Spinal cord (tissue), 9 donors: ENCODE measurements at regions not wholly inside any gene's neighbourhood (a gene's known extent, or its start where the extent isn't known, plus 50 kb on each side); places are given as distances from the start of the nearest gene placed in this dataset.
"Not testable (repeated sequence)": the region's sequence is repeated elsewhere in the genome, so short reads cannot be mapped to it uniquely, and the experiment has no call there.

Experiments used
- DNase-seq, 6 donors: peaks; one replicate each; pipeline versions ENCODE4 v3.0.0 to v3.0.0-alpha.2; 2013 to 2015; ENCODE audit warnings: low spot score in 6 of 6, low read depth in 4 of 6
- H3K27ac ChIP-seq: one replicate; pipeline ENCODE4 v1.5.1; 2013; ENCODE audit warnings: low read depth, low read length, control low read depth
- H3K27me3 ChIP-seq: one replicate; pipeline ENCODE4 v1.6.1; 2013; ENCODE audit warnings: low read length; ENCODE audit not compliant: control insufficient read depth, insufficient read depth
- H3K36me3 ChIP-seq: one replicate; pipeline ENCODE4 v1.6.1; 2013; ENCODE audit warnings: low read length; ENCODE audit not compliant: control insufficient read depth, insufficient read depth
- H3K4me1 ChIP-seq: one replicate; pipeline ENCODE4 v1.6.1; 2013; ENCODE audit warnings: low read length; ENCODE audit not compliant: control insufficient read depth, insufficient read depth
- H3K4me3 ChIP-seq: one replicate; pipeline ENCODE4 v1.5.1; 2013; ENCODE audit warnings: low read depth, low read length, control low read depth
- H3K9me3 ChIP-seq: one replicate; pipeline ENCODE4 v1.6.1; 2013; ENCODE audit warnings: low read length; ENCODE audit not compliant: control insufficient read depth, insufficient read depth
- WGBS: methylation state at CpG from one replicate; pipeline ENCODE4 v1.1.5; 2013; ENCODE audit warnings: missing lambda C conversion rate; ENCODE audit not compliant: insufficient coverage; 5-methylcytosine and 5-hydroxymethylcytosine counted together
- donor health status: healthy.

DNA sequence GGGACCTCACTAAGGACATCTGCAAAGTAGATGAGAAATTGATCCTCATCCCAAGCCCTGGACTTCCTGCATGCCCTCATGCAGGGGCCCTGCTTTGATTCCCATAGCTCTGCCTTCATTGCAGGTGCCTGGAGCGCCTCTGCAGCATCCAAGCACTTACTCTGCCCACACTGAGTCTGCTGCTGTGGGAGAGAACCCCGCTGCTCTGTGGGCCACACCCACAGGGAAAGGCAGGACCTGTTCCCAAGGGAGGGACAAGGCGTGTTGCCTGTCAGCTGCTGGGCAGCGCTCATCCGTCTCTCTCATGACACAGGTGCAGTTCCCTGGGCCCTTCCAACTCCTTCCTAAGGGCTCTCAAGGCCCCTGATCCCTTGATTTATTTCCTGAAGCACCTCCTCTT is 266.8 kb upstream of the SMIM21 start:
- H3K27ac ChIP-seq, result no peak overlapping the region
- no peak overlapping the region for H3K4me3 ChIP-seq
- no peaks in the 10 kb centered on the region for H3K27me3 ChIP-seq
- H3K4me1 ChIP-seq, result no peaks in the 10 kb centered on the region
- H3K9me3 ChIP-seq, result no peaks in the 10 kb centered on the region
- 82% methylated on average over 5 of the region's 5 CpGs for WGBS
- H3K36me3 ChIP-seq, result no peaks in the 10 kb centered on the region
- no peak for DNase-seq

DNA sequence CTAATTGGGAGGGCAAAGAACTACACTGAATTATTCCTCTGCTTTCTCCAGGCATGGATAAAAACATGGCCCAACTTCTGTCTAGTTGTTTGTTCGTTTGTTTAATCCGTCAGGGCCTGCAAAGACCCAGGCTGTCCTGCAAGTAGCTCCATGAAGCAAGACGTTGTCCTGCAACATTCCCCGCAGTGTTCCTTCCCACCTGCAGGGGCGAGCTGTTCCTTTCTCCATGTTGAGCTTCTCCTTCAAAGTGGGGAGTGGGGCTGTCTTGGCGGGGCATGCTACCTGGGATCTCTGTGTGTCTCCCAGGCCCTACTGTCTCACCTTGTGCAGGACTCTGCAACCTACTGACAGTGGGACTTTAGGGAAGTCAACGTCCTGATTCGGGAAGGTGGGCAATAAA is 264.0 kb upstream of the SMIM21 start:
- Histone ChIP-seq H3K4me3 (no peak overlapping the region), H3K36me3 (no peaks in the 10 kb centered on the region), H3K9me3 (no peaks in the 10 kb centered on the region), H3K27ac (no peak overlapping the region), H3K27me3 (no peaks in the 10 kb centered on the region), H3K4me1 (no peaks in the 10 kb centered on the region)
- 92% methylated on average over 8 of the region's 8 CpGs for WGBS
- no peak for DNase-seq

DNA sequence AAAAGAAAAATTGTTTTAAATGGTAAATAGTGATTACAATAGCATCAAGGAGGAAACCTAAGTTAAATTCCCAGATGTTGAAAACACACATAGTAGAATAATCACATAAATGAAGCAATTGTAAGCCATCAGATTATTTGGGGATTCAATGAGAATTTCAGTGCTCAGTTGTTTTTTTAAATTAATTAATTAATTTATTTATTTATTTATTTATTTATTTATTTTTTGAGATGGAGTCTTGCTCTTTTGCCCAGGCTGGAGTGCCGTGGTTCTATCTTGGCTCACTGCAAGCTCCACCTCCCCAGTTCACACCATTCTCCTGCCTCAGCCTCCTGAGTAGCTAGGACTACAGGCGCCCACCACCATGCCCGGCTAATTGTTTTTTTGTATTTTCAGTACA is 262.8 kb upstream of the SMIM21 start:
- not testable (repeated sequence) for H3K4me3 ChIP-seq, H3K4me1 ChIP-seq, H3K27ac ChIP-seq, DNase-seq, H3K9me3 ChIP-seq, H3K36me3 ChIP-seq, H3K27me3 ChIP-seq
- WGBS, result 80% methylated on average over 2 of the region's 3 CpGs

DNA sequence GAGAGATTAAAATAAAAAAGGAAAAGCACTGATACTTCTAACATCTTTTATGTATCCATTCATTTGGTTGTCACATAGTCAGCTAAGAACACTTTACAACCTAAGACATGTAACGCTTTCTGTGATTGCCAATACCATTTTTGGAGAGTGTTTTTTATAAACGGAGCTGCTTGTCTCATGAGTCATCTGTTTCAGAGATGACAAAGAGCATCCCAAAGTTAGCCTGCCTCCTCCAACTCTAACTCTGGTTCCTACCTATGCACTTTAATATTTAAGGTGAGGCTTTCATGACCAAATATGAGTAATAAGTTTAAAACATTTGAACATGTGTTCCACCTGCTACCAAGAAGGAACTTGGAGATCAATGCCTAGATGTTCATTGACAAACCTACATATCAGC is 260.1 kb upstream of the SMIM21 start:
- 80% methylated on average over 1 of the region's 2 CpGs for WGBS
- no peaks in the 10 kb centered on the region for H3K27me3 ChIP-seq

DNA sequence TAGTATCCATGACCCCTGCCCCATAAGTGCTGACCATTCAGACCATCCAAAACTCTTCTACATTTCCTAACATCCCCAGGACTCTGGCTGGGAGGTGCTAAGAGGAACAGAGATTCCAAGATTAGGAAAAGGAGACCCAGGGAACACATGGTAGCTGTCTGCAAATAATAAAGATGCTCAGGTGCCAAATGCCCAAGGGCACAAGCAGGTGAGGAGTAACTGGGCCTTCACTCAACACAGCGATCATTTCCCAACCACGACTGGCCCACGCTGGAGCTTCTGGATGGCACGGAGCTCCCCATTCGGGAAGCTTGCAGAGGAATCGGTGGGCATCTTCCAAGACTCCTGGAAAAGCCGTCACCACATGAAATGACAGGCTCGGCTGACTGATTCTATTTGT is 255.9 kb upstream of the SMIM21 start:
- H3K9me3 ChIP-seq, result no peaks in the 10 kb centered on the region
- H3K27ac ChIP-seq, result no peak overlapping the region
- H3K36me3 ChIP-seq, result no peaks in the 10 kb centered on the region
- H3K4me1 ChIP-seq, result no peaks in the 10 kb centered on the region
- H3K4me3 ChIP-seq, result no peak overlapping the region
- no peak for DNase-seq
- H3K27me3 ChIP-seq, result no peaks in the 10 kb centered on the region
- WGBS, result 97% methylated on average over 6 of the region's 8 CpGs

More for the DNA sequence above, 260.1 kb upstream of the SMIM21 start:
- Histone ChIP-seq H3K27ac (no peak overlapping the region), H3K9me3 (no peaks in the 10 kb centered on the region), H3K4me1 (no peaks in the 10 kb centered on the region), H3K4me3 (no peak overlapping the region), H3K36me3 (no peaks in the 10 kb centered on the region)
- DNase-seq, result no peak

DNA sequence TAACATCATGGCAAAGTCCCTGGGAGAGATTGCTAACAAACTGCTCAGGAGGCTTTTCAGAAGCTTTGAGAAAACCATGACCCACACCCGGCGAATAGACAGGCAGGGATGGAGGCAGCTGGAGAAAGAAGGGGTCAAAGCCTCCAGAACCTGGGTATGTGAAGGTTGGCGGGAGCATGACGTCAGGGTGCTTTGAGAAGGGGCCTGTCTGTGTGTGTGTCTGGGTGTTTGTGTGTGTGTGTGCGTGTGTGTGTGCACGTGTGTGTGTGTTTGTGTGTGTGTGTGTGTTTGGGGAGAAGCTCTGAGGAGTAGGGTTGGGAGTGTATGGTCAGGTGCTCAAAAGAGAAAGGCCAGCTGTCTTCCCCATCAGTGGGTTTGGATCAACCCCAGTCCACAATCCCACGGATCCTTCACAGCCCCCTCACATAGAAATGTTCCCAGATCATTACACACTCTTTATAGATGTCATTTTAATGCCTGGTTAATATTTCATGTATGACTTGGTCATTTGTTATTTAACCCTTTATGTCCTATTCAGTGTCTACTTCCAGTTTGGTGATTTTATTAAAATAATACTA is 254.1 kb upstream of the SMIM21 start:
- Histone ChIP-seq H3K4me3 (no peak overlapping the region), H3K4me1 (no peaks in the 10 kb centered on the region)
- 95% methylated on average over 5 of the region's 7 CpGs for WGBS

DNA sequence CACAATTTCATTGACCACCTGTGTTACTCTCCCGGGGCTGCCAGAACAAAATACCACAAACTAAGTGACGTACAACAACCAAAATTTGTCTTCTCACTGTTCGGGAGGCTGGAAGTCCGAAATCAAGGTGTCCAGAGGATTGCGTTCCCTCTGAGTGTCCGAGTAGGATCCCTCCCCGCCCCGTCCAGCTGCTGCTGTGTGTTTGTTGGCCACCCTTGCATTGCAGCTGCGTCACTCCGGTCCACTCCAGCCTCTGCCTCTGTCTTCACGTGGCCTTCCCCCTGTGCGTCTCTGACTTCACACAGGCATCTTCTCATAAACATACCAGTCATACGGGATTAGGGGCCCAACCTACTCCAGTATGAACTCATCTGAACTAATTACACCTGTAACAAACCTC is 251.8 kb upstream of the SMIM21 start:
- DNase-seq, result peak in 1 of 6 donors; percentile 44
- Histone ChIP-seq H3K4me1 (no peaks in the 10 kb centered on the region), H3K27me3 (no peaks in the 10 kb centered on the region), H3K9me3 (peaks cover 3% of the 10 kb centered on the region), H3K36me3 (no peaks in the 10 kb centered on the region), H3K4me3 (no peak overlapping the region), H3K27ac (no peak overlapping the region)
- WGBS, result 85% methylated on average over 12 of the region's 13 CpGs

More for the DNA sequence above, 254.1 kb upstream of the SMIM21 start:
- Histone ChIP-seq H3K27me3 (no peaks in the 10 kb centered on the region), H3K9me3 (no peaks in the 10 kb centered on the region), H3K27ac (no peak overlapping the region), H3K36me3 (no peaks in the 10 kb centered on the region)
- no peak for DNase-seq

DNA sequence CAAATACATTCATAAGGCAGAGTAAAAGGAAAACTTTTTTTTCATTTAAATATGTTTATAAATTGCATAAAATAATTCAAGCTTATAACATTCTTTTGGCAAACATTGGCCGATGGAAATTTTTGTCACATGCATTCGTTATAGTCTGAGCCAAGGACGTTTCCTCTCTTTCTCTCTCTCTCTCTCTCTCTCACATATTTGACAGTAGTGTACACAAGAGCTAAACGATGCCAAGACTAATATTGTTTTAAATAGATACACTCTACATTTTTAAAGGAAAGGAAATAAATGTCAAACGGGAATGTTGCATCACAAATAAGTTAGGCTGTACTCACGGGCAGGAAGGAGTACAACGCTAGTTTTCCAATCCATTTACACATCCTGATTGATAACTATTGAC is 251.1 kb upstream of the SMIM21 start:
- Histone ChIP-seq H3K27me3 (no peaks in the 10 kb centered on the region), H3K27ac (no peak overlapping the region), H3K4me1 (no peaks in the 10 kb centered on the region), H3K36me3 (no peaks in the 10 kb centered on the region), H3K4me3 (no peak overlapping the region), H3K9me3 (peaks cover 3% of the 10 kb centered on the region)
- 100% methylated on average over 1 of the region's 7 CpGs for WGBS
- DNase-seq, result peak in 1 of 6 donors; percentile 72

DNA sequence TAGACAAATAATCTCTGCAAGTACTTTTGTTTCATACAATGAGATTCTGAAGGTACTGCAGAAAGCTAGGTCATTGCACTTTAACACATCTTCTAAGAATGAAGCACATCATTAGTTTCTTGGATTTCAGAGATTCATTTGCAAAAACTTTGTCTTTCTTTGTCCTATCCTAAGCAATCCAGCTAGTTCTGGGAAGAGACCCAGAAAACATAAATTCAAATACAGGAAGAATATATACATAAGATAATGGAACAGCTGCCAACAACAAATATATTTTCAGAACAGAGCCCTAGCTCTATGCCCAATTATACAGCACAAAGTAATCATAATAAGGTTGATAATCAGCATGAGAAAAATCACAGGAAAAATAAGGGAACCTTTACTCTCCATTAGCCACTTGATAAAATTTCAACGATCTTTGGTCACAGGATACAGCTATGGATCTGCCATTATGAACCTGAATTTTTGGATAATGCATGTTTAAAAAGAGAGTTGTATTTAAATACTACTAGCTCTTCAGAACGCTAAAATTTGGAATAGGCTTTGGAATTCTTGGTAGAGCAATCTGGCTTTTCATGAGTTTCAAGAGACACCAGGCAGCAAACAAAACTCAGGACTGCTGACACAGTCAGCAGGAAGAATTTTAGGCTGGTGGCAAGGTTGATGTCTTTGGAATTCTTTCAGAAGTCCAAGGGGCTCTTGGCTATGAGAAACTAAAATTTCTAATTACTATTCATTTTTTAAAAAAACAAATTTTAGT is 250.4 kb upstream of the SMIM21 start:
- Histone ChIP-seq H3K4me3 (no peak overlapping the region), H3K9me3 (peaks cover 3% of the 10 kb centered on the region), H3K4me1 (no peaks in the 10 kb centered on the region), H3K27me3 (no peaks in the 10 kb centered on the region), H3K36me3 (no peaks in the 10 kb centered on the region), H3K27ac (no peak overlapping the region)
- DNase-seq, result peak in 1 of 6 donors; percentile 54
- WGBS, result no CpG with 5 or more reads among the region's 2 CpGs

DNA sequence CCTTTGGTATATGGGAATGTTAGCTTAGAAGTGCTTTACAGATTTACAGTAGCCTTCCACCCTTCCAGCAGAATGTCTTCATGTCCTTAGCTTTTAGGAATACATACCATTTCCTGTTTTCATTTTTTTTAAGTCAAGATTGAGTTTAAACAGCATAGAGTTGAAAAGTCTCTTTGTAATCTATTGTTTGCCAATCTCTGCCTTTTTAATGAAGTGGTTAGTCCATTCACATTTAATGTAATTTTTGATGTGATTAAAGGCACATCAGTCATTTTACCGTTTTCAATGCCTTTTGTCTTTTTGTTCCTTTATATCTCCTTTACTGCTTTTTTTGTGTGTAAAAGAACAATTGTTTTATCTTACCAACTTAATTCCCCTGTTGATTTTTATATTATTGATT is 233.4 kb upstream of the SMIM21 start:
- Histone ChIP-seq H3K36me3 (no peaks in the 10 kb centered on the region), H3K4me1 (no peaks in the 10 kb centered on the region), H3K27me3 (no peaks in the 10 kb centered on the region), H3K4me3 (no peak overlapping the region), H3K9me3 (peaks cover 2% of the 10 kb centered on the region), H3K27ac (no peak overlapping the region)
- WGBS, result no CpG with 5 or more reads among the region's 1 CpG
- no peak for DNase-seq
